T-helper 2 cell (primary cell): ENCODE measurements at regions not wholly inside any gene's neighbourhood (a gene's known extent, or its start where the extent isn't known, plus 50 kb on each side); places are given as distances from the start of the nearest gene placed in this dataset.
"Not testable (repeated sequence)": the region's sequence is repeated elsewhere in the genome, so short reads cannot be mapped to it uniquely, and the experiment has no call there.

Experiments used
- DNase-seq, 5 experiments: peaks; one replicate each; pipeline versions ENCODE4 v3.0.0 to v3.0.0-alpha.2; 2012 to 2022

GRCh38 chr2:142621287-142621686 is 256.2 kb upstream of the KYNU start:
- DNase-seq, result no peak

- DNase-seq, result no peak
Measured at GRCh38 chr2:142617461-142617860, 260.0 kb upstream of the KYNU start.

- DNase-seq, result no peak
Measured at GRCh38 chr2:142615876-142616275, 261.6 kb upstream of the KYNU start.

GRCh38 chr2:142613193-142613592 is 264.3 kb upstream of the KYNU start:
- not testable (repeated sequence) for DNase-seq

- no peak for DNase-seq
Measured at GRCh38 chr2:142605421-142605820, 272.0 kb upstream of the KYNU start.

- no peak for DNase-seq
Measured at GRCh38 chr2:142603759-142604158, 273.7 kb upstream of the KYNU start.

GRCh38 chr2:142602418-142602989 is 275.0 kb upstream of the KYNU start:
- DNase-seq, result no peak

GRCh38 chr2:142601794-142602193 is 275.7 kb upstream of the KYNU start:
- DNase-seq, result no peak

- no peak for DNase-seq
Measured at GRCh38 chr2:142599504-142599903, 278.0 kb upstream of the KYNU start.

GRCh38 chr2:142598846-142599245 is 278.6 kb upstream of the KYNU start:
- no peak for DNase-seq

GRCh38 chr2:142596334-142597088 is 281.0 kb upstream of the KYNU start:
- no peak for DNase-seq

- no peak for DNase-seq
Measured at GRCh38 chr2:142594935-142595334, 282.5 kb upstream of the KYNU start.

GRCh38 chr2:142592171-142592570 is 285.3 kb upstream of the KYNU start:
- no peak for DNase-seq

- no peak for DNase-seq
Measured at GRCh38 chr2:142591420-142591819, 286.0 kb upstream of the KYNU start.

GRCh38 chr2:142588269-142588668 is 289.2 kb upstream of the KYNU start:
- DNase-seq, result no peak

GRCh38 chr2:142586693-142587580 is 290.5 kb upstream of the KYNU start:
- no peak for DNase-seq

- no peak for DNase-seq
Measured at GRCh38 chr2:142585785-142586184, 291.7 kb upstream of the KYNU start.

- DNase-seq, result no peak
Measured at GRCh38 chr2:142582317-142582716, 295.1 kb upstream of the KYNU start.

- no peak for DNase-seq
Measured at GRCh38 chr2:142581491-142581890, 296.0 kb upstream of the KYNU start.

GRCh38 chr2:142580691-142581090 is 296.8 kb upstream of the KYNU start:
- no peak for DNase-seq

- no peak for DNase-seq
Measured at GRCh38 chr2:142575561-142575960, 301.9 kb upstream of the KYNU start.

GRCh38 chr2:142574388-142574787 is 303.1 kb upstream of the KYNU start:
- DNase-seq, result no peak

GRCh38 chr2:142572346-142573132 is 304.9 kb upstream of the KYNU start:
- DNase-seq, result no peak
